Panc1 (cell line): ENCODE measurements at regions not wholly inside any gene's neighbourhood (a gene's known extent, or its start where the extent isn't known, plus 50 kb on each side); places are given as distances from the start of the nearest gene placed in this dataset.
A peak's percentile ranks its signal among the peaks of the same experiment; 100 is the strongest.

ENCODE experiments used
- ATAC-seq: fragments of 200-7000 bp; cut with Tn5 transposase; 2 replicates; pipeline ENCODE4 v1.9.1; 2020; ENCODE audit warnings: mild to moderate bottlenecking, moderate library complexity
- BruUV-seq: library from RNA; stranded (reverse); fragments of 400-500 nt; replicated peaks from 2 replicates; lab custom pipeline; 2021; lab: Mats Ljungman, UMichigan
- CTCF ChIA-PET: fragments of 300-600 bp; sonication (Branson Sonifier 250); formaldehyde crosslinking; loops from one replicate; lab custom pipeline; 2022; ENCODE audit warnings: antibody characterized with exemption; lab: Charles Lee
- POLR2A ChIA-PET: fragments of 300-600 bp; sonication (Branson Sonifier 250); formaldehyde crosslinking; loops from one replicate; lab custom pipeline; 2022; ENCODE audit warnings: antibody characterized with exemption; lab: Charles Lee
- DNase-seq: peaks from one replicate; pipeline ENCODE4 v3.0.0-alpha.2; 2010; ENCODE audit warnings: low read depth, low spot score
- H3K27ac ChIP-seq: 2 replicates; pipeline ENCODE4 v1.5.1; 2011; ENCODE audit warnings: mild to moderate bottlenecking, low read length, inconsistent platforms
- H3K27me3 ChIP-seq: fragments of 200-500 bp; sonication (Bioruptor generic); 2 replicates; pipeline ENCODE4 v1.6.0; 2014; ENCODE audit warnings: low read length, inconsistent platforms; ENCODE audit not compliant: control insufficient read depth, insufficient read depth
- H3K36me3 ChIP-seq: fragments of 200-500 bp; sonication (Bioruptor generic); 2 replicates; pipeline ENCODE4 v1.5.1; 2014; ENCODE audit warnings: inconsistent platforms, mild to moderate bottlenecking, low read length, moderate library complexity; ENCODE audit not compliant: control insufficient read depth, insufficient read depth
- H3K4me1 ChIP-seq: 2 replicates; pipeline ENCODE4 v1.5.1; 2011; ENCODE audit warnings: inconsistent platforms, mild to moderate bottlenecking, low read length, moderate library complexity; ENCODE audit not compliant: control insufficient read depth, insufficient read depth
- H3K4me3 ChIP-seq, 2 experiments: 2 replicates each; pipeline ENCODE4 v1.5.1; 2011 to 2012; ENCODE audit warnings: low read depth in 2 of 2, low read length in 2 of 2, mild to moderate bottlenecking in 2 of 2, inconsistent platforms in 1 of 2, moderate library complexity in 1 of 2
- H3K9me3 ChIP-seq: fragments of 200-500 bp; sonication (Bioruptor generic); 2 replicates; pipeline ENCODE4 v1.5.1; 2014; ENCODE audit warnings: low read depth, mild to moderate bottlenecking, inconsistent platforms, low read length, moderate library complexity; ENCODE audit not compliant: control insufficient read depth, insufficient read depth
- POLR2AphosphoS5 ChIP-seq: IDR thresholded peaks from 2 replicates; pipeline ENCODE4 v1.6.1; 2012; ENCODE audit warnings: mild to moderate bottlenecking, low read depth, low read length, moderate library complexity
- SIN3A ChIP-seq: IDR thresholded peaks from 2 replicates; pipeline ENCODE4 v1.6.1; 2012; ENCODE audit warnings: low read depth, mild to moderate bottlenecking, low read length, moderate library complexity, borderline replicate concordance; ENCODE audit not compliant: insufficient read depth
- TCF7L2 ChIP-seq: IDR thresholded peaks from 2 replicates; pipeline ENCODE4 v1.6.1; 2011; ENCODE audit warnings: mild to moderate bottlenecking, low read depth, low read length, inconsistent platforms
- in situ Hi-C: cut with HindIII; loops from 2 replicates; pipeline ENCODE4 v1.10.0; 2016; ENCODE audit warnings: low sequenced_read_pairs, low pct_unique_long_range_greater_than_20kb
- intact Hi-C: fragments of 100-400 bp; cut with micrococcal nuclease; formaldehyde crosslinking; loops from one replicate; pipeline ENCODE4 v1.10.0; 2022; ENCODE audit not compliant: unreplicated experiment
- TF ChIP-seq, protein P1 (sequence below), 2 experiments: IDR thresholded peaks; 2 replicates each; pipeline ENCODE4 v1.6.1; 2011 to 2012; ENCODE audit warnings: low read depth in 2 of 2, control low read depth in 1 of 2, low read length in 1 of 2, mild to moderate bottlenecking in 1 of 2, moderate library complexity in 1 of 2; ENCODE audit not compliant: insufficient read depth in 1 of 2
- TF ChIP-seq, protein P2 (sequence below): fragments of 450-650 bp; IDR thresholded peaks from 2 replicates; pipeline ENCODE4 v1.5.1; 2017; ENCODE audit warnings: mild to moderate bottlenecking

DNA sequence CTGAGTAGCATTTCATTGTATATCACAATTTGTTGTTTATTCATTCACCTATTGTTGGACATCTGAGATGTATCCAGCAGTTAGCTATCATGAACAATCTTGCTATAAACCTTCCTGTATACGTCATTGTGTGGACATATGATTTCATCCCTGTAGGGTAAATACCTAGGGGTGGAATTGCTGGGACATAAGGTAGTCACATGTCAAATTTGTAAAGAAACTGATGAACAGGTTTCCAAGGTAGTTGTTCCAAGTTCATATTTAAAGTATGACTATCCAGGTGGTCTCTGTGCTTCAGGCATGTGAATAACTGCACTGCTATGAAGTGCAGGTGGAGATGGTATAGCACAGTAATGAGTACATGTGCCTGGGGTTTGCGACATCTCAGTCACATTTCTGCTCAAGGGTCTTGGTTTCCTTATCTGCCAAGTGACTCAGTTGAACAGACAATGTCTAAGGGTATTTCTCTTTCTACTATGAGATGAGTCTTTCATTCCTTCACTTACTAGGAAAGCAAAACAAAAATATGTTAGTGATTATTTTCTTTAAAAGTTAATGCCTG, 229.0 kb upstream of the HES1 start:
- Histone ChIP-seq H3K9me3 (peaks cover 15% of the 10 kb centered on the region; the same call in 1 of the 2 replicates), H3K27me3 (no peaks in the 10 kb centered on the region), H3K4me3 (no peak overlapping the region), H3K36me3 (no peaks in the 10 kb centered on the region), H3K4me1 (peaks cover 12% of the 10 kb centered on the region; the same call in 1 of the 2 replicates), H3K27ac (no peak overlapping the region)
- TF ChIP-seq, protein P1, sequence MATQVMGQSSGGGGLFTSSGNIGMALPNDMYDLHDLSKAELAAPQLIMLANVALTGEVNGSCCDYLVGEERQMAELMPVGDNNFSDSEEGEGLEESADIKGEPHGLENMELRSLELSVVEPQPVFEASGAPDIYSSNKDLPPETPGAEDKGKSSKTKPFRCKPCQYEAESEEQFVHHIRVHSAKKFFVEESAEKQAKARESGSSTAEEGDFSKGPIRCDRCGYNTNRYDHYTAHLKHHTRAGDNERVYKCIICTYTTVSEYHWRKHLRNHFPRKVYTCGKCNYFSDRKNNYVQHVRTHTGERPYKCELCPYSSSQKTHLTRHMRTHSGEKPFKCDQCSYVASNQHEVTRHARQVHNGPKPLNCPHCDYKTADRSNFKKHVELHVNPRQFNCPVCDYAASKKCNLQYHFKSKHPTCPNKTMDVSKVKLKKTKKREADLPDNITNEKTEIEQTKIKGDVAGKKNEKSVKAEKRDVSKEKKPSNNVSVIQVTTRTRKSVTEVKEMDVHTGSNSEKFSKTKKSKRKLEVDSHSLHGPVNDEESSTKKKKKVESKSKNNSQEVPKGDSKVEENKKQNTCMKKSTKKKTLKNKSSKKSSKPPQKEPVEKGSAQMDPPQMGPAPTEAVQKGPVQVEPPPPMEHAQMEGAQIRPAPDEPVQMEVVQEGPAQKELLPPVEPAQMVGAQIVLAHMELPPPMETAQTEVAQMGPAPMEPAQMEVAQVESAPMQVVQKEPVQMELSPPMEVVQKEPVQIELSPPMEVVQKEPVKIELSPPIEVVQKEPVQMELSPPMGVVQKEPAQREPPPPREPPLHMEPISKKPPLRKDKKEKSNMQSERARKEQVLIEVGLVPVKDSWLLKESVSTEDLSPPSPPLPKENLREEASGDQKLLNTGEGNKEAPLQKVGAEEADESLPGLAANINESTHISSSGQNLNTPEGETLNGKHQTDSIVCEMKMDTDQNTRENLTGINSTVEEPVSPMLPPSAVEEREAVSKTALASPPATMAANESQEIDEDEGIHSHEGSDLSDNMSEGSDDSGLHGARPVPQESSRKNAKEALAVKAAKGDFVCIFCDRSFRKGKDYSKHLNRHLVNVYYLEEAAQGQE (IDR thresholded peaks at IDR 0.05; ENCODE audit: insufficient read depth in 1 of 2, low read depth in 2 of 2, low read length in 1 of 2): no peak
- TF ChIP-seq POLR2AphosphoS5: no peak
- no peak for TF ChIP-seq TCF7L2
- TF ChIP-seq, protein P2, sequence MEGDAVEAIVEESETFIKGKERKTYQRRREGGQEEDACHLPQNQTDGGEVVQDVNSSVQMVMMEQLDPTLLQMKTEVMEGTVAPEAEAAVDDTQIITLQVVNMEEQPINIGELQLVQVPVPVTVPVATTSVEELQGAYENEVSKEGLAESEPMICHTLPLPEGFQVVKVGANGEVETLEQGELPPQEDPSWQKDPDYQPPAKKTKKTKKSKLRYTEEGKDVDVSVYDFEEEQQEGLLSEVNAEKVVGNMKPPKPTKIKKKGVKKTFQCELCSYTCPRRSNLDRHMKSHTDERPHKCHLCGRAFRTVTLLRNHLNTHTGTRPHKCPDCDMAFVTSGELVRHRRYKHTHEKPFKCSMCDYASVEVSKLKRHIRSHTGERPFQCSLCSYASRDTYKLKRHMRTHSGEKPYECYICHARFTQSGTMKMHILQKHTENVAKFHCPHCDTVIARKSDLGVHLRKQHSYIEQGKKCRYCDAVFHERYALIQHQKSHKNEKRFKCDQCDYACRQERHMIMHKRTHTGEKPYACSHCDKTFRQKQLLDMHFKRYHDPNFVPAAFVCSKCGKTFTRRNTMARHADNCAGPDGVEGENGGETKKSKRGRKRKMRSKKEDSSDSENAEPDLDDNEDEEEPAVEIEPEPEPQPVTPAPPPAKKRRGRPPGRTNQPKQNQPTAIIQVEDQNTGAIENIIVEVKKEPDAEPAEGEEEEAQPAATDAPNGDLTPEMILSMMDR: no peak
- TF ChIP-seq SIN3A: no peak
- intact Hi-C loops: no loop called here
- POLR2A ChIA-PET: no interaction called here
- CTCF ChIA-PET: no interaction called here
- no peak for DNase-seq
- no peak for ATAC-seq
- BruUV-seq: no TSS peak
- in situ Hi-C loops: no loop called here

DNA sequence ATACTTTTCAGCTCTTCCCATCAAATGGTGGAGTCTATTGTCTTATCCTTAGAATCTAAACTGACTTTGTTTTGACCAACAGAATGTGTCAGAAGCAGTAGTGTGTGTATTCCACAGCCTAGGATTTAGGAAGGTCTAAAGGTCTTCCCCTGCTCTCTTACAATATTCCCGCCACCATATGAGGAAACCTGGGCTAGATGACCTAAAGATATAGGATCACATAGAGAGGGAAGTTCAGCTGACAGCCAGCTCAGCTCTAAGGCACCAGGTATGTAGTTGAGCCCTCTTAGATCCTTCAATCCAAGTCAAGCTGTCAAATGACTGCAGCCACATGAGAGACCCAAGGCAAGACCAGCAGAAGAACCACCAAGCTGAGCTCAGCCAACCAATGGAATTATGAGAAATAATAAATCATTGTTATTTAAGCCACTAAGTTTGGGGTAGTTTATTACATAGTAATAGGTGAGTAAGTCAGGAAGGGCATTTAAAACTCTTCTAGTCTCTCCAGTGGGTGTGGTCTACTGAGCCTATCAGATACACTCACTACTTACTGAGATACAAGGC, 227.7 kb upstream of the HES1 start:
- ATAC-seq: no peak
- ChIA-PET POLR2A (no interaction called here), CTCF (no interaction called here)

DNA sequence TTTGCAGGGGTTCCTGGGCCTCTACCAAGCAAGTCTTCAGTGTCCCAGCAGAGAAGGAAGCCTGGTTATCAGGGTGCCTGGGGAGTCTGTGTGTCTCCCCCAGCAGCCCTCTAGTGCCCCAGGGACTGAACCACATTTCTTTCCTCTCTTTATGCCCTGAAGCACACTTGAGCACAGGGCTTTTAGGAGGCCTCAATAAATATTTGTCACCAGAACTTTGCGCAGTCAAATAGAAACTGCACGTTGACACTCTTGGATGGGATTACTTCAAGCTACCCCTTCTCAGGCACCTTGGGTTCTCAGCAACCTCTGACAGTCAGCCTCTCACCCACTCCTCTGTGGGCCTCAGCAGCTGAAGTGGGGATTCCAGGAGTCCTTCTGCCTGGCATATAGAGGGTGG, 226.6 kb upstream of the HES1 start:
- no peaks in the 10 kb centered on the region for H3K36me3 ChIP-seq
- TF ChIP-seq, protein P2: no peak
- TF ChIP-seq, protein P1 (IDR thresholded peaks at IDR 0.05; ENCODE audit: insufficient read depth in 1 of 2, low read depth in 2 of 2, low read length in 1 of 2): no peak
- no TSS peak for BruUV-seq
- in situ Hi-C loops (no loop called here), intact Hi-C loops (no loop called here)
- no peak for DNase-seq
- ChIA-PET CTCF (no interaction called here), POLR2A (no interaction called here)
- no peaks in the 10 kb centered on the region for H3K27me3 ChIP-seq
- peaks cover 12% of the 10 kb centered on the region; the same call in 1 of the 2 replicates for H3K4me1 ChIP-seq
- no peak for ATAC-seq
- peaks cover 15% of the 10 kb centered on the region; the same call in 1 of the 2 replicates for H3K9me3 ChIP-seq
- H3K27ac ChIP-seq: peak overlapping the region; percentile 23; the same call in 1 of the 2 replicates
- H3K4me3 ChIP-seq: no peak overlapping the region

More for the DNA sequence above, 227.7 kb upstream of the HES1 start:
- H3K27me3 ChIP-seq: no peaks in the 10 kb centered on the region
- peaks cover 15% of the 10 kb centered on the region; the same call in 1 of the 2 replicates for H3K9me3 ChIP-seq
- H3K4me1 ChIP-seq: peaks cover 12% of the 10 kb centered on the region; the same call in 1 of the 2 replicates
- in situ Hi-C loops (no loop called here), intact Hi-C loops (no loop called here)
- BruUV-seq: no TSS peak
- no peak for TF ChIP-seq POLR2AphosphoS5
- H3K36me3 ChIP-seq: no peaks in the 10 kb centered on the region
- H3K27ac ChIP-seq: no peak overlapping the region
- no peak for DNase-seq
- H3K4me3 ChIP-seq: no peak overlapping the region
